GM19328 (cell line): ENCODE measurements at regions not wholly inside any gene's neighbourhood (a gene's known extent, or its start where the extent isn't known, plus 50 kb on each side); places are given as distances from the start of the nearest gene placed in this dataset.

Experiments
- ATAC-seq: cut with Tn5 transposase; IDR thresholded peaks from one replicate; pipeline ENCODE4 v1.9.1; 2021; ENCODE audit warnings: mild to moderate bottlenecking, moderate library complexity; ENCODE audit not compliant: unreplicated experiment

DNA sequence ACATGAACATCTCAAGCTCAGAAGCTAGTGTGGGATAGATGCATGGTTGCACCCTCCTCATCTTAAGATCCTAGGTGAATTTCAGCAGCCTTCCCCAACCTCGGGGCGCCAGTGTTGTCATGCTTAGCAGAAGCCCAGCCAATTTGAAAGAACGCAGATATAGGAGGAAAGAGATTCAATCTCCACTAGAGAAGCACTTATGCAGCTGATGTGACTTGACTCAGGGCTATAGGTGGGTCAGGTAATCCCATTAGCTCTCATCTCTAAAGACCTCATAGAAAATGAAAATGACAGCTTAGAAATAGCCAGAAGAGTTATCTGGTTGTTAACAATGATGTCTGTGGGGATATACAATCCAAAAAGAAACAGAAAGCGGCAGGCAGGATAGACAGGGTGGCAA lies 310.5 kb downstream of the GPAM start:
- ATAC-seq: no peak

GRCh38 chr10:111873621-111874135 lies 309.9 kb downstream of the GPAM start:
- no peak for ATAC-seq

DNA sequence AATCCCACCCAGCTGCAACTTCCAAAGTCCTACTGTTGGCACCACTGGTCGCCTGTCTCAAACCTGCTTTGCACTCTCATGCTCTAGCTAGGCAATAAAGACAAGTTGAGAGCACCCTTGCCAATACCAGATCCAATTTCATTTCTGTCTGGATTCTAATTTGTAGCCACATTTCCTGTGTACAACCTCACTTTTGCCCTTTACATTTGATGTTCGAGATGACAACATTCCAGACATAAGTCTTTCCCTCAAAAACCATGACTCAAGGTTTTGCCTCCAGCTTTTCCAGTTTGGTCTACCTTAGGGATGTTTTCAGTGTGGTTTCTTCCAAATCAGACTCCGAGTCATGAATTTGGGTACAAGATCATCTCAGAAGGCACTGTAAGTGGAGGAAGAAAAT lies 309.0 kb downstream of the GPAM start:
- ATAC-seq: no peak

DNA sequence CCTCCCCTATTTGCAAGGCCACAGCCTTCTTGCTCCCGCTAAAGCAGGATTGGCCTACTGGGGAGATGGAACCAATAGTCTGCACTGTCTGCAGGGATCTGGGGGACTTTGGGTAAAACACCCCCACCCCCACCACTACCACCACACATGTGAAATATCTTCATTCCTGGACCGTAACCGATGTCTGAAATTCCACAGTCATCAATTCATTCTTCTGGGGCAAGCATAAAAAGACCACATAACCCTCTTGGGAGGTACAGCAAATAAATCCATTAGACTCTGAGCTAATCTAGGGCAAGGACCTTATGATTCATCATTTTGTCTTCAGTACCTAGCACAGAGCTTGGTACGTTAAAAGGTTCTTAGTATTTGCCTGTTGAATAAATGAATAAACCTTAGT lies 307.8 kb downstream of the GPAM start:
- ATAC-seq: no peak

GRCh38 chr10:111877258-111877657 lies 306.3 kb downstream of the GPAM start:
- ATAC-seq: no peak

GRCh38 chr10:111879969-111880368 lies 303.6 kb downstream of the GPAM start:
- no peak for ATAC-seq

GRCh38 chr10:111885046-111885445 lies 298.5 kb downstream of the GPAM start:
- ATAC-seq: no peak

DNA sequence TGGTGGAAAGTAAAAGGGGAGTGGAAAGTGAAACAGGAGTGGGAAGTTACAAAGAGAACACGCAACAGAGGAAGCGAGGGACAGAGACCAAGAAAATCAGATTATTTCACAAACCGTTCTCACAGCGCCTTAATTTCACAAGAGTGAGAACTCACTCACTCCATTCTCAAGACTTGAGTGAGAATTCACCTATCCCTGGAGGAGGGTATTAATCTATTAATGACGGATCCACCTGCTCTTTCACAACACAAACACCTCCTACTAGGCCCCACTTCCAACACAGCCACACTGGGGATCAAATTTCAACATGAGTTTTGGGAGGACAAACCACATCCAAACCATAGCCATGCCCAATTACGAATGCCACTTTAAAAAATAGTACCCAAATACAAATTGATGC lies 297.6 kb downstream of the GPAM start:
- no peak for ATAC-seq

- ATAC-seq: no peak
Measured at GRCh38 chr10:111887266-111887665, 296.3 kb downstream of the GPAM start.

DNA sequence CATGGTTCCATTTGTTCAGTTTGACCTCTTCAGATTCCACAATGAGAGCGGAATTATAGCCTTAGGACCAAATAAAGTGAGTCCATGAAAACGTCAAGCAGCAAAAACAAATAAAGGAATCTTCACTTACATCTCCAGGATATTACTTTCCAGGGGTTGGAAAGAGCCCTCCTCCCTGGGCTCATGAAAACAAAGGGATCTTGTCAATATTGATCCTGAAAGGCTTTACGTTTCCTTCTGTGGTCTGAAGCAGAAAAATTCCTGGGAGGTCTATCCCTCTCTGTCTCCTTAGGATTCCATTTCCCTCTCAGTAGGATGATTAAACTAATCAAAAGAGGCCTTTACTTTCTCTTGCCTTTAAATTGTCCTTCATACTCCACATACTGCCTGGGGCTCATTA lies 293.5 kb downstream of the GPAM start:
- no peak for ATAC-seq

GRCh38 chr10:111916011-111916410 lies 267.6 kb downstream of the GPAM start:
- no peak for ATAC-seq

- no peak for ATAC-seq
Measured at GRCh38 chr10:111921821-111922220, 261.7 kb downstream of the GPAM start.

DNA sequence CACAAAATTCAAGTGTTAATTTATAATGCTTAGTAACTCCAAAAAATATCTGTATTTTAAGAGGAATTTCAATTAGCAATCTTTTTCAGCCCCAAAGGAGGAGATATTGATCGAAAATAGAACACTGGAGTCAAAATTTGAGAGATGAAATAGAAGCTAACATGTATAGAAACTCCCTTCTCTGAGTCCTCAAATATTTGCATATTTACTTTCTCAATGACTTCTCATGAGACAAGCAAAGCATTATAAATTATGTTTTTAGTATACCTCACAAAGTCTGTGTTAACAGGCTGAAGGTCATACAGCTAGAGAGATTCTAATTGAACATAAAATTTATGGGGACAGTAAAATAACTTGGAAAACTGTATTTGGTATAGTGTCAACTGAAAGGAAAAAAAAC lies 260.5 kb downstream of the GPAM start:
- no peak for ATAC-seq

GRCh38 chr10:111926286-111926685 lies 257.3 kb downstream of the GPAM start:
- ATAC-seq: no peak

DNA sequence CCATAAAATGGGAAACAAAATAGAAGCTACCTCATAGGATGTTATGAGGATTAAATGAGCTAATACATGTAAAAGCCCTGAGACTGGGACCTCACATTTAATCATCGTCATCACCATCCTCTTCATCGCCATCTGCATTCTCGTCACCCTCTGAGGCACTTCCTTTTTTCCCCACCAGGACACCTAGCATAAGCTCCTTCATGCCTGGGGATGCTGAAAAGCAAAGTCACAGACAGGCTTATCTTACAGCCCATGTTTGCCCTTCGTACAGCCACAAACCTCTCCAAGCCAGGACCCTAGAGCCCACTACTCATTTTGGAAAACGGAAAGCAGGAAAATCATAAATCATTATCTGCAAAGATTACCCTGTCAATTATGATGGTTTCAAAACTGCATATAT lies 249.6 kb downstream of the GPAM start:
- no peak for ATAC-seq

DNA sequence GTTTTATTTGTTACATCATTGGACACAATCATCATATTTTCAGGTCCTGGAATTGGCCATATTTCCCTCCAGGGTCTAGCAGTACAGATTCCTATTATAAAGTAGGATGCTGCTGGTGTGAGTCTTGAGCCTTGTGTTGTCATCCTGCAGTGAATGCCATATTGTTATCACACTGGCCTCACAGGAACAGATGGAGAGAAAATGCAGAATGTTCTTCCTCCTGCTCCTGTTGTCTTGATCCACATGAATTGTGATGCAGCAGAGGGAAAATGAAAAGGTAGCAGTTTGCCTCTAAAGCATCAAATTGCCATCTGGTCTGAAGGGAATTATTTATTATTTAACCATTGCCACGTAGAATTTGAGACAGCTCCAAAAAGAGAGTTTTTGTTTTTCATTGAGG lies 248.6 kb downstream of the GPAM start:
- ATAC-seq: no peak

DNA sequence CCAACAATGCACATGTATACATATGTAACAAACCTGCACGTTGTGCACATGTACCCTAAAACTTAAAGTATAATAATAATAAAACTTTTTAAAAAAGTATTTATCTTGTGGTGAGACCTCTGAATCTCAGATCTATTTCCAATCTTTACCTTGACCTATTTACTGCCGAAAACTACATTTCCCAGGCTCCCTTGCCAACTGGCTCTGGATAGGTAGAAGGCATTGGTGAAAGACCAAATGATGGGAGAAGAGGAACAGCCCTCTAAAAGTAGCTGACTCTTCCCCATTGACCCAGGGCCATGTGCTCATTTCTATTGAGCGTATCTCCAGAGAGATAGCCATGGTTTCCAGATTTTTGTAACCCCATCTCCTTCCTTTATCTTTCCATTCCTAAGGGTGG lies 247.4 kb downstream of the GPAM start:
- ATAC-seq: no peak

- ATAC-seq: no peak
Measured at GRCh38 chr10:111944331-111944730, 239.2 kb downstream of the GPAM start.

- ATAC-seq: no peak
Measured at GRCh38 chr10:111953949-111954348, 229.6 kb downstream of the GPAM start.

- no peak for ATAC-seq
Measured at GRCh38 chr10:111954386-111954785, 229.2 kb downstream of the GPAM start.

GRCh38 chr10:111956841-111957240 lies 226.7 kb downstream of the GPAM start:
- ATAC-seq: no peak

DNA sequence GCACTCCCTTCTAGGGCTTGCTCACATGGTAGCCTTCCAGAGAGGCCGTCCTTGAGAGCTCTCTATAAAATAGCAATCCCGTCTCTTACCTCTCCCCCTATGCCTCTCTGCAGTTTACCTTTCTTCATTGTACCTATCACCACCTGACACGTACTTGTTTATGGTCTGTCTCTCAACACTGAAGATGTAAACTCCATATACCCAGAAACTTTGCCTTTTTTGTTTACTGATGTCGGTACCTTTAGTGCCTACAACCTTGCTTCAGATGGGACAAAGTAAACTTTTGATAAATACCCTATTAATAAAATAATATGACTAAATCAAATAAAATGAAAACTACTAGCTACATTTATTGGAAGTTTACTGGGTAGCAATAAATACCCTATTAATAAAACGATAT lies 220.6 kb downstream of the GPAM start:
- ATAC-seq: no peak

DNA sequence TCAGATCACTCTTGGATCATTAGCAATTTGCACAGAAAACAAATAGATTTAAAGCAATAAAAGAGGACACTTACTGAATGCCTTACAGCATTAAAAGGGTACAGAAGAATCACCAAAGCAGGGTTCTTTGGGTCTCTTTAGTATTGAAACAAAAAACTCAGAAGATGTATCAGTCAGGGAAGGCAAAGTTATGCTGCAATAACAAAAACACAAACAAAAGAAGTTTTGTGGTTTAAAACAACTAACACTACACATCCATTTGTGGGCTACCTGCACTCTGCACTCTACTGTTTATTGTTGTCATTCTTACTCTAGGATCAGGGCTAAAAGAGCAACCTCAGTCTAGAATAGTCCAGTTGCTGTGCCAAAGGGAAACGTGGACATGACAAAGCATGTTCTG lies 216.4 kb downstream of the GPAM start:
- no peak for ATAC-seq

DNA sequence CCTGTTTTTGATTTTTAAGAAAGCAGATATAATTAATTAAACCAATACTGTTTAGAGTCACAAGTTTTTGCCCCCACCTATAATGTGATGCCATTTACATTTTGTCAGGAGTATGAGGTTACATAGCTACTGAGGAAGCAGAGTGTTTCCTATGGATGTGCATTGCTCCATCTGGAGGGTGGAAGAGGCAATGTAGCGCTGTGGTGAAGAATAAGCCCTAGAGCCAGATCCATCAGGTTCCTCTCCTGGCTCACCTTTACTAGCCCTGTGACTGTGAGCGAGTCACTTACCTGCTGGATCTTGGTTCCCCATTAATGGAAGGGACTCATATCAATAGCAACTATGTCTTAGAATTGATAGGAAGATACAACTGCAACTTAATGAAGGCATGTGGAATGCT lies 216.0 kb downstream of the GPAM start:
- ATAC-seq: no peak
